Vagina (tissue), 2 donors: ENCODE measurements at regions not wholly inside any gene's neighbourhood (a gene's known extent, or its start where the extent isn't known, plus 50 kb on each side); places are given as distances from the start of the nearest gene placed in this dataset.

Source experiments
- POLR2A ChIP-seq, 2 donors: fragments of 450-650 bp; IDR thresholded peaks; one replicate each; pipeline ENCODE4 v1.6.1; 2017; ENCODE audit warnings: antibody characterized with exemption in 2 of 2, mild to moderate bottlenecking in 2 of 2, moderate library complexity in 2 of 2
- POLR2AphosphoS5 ChIP-seq, 2 donors: sonication (generic); formaldehyde crosslinking; IDR thresholded peaks; one replicate each; pipeline ENCODE4 v1.9.0; 2017; ENCODE audit warnings: antibody characterized with exemption in 2 of 2, mild to moderate bottlenecking in 2 of 2, low read depth in 1 of 2; ENCODE audit not compliant: insufficient read depth in 1 of 2
- TF ChIP-seq, protein P1 (sequence below), 3 experiments: fragments of 450-650 bp in 2 of 3; fragments of 200-600 bp in 1 of 3; sonication (generic) in 1 of 3; IDR thresholded peaks; one replicate each; pipeline ENCODE4 v1.5.1; 2017 to 2019; ENCODE audit warnings: antibody characterized with exemption in 3 of 3, mild to moderate bottlenecking in 2 of 3, moderate library complexity in 2 of 3

DNA sequence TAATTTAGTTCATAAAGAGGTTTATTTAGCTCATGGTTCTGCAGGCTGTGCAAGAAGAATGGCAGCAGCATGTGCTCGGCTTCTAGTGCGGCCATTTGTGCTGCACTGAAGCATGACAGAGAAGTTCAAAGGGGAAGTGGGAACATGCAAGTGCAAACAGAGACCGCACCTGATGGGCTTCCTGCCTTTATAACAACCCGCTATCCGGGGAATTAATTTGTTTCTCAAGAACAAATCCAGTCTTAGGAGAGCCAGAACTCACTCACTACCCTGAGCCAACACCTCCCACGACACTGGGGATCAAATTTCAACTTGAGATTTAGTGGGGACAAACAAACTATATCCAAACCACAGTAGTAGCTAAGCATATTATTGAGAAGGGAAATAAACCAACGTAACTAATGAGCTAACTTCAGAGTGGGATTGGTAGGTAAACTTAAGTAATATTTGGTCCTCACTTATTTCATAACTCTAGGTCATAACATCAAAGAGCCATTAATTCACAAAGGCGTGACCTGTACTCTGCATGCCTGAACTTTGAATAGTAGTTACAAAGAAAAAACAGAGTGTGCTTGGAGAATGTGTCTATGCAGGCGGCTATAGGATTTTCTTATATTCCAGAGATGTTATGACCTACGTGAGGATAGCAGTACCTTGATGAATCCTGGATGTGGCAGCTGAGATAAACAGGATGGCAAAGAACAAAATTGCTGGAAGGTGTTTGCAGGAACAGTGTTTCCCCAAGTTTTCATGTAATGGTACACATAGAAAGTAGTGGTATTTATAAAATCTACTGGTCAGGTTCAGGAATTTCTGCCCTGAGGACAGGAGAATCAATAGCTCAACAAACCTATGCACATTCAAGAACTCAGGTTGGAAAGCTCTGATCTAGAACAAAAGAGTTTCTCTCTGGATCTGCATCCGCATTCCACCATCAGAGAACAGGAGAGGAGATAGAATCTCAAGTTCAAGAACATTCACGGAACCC lies 845.9 kb upstream of the ID2 start:
- TF ChIP-seq, protein P1, sequence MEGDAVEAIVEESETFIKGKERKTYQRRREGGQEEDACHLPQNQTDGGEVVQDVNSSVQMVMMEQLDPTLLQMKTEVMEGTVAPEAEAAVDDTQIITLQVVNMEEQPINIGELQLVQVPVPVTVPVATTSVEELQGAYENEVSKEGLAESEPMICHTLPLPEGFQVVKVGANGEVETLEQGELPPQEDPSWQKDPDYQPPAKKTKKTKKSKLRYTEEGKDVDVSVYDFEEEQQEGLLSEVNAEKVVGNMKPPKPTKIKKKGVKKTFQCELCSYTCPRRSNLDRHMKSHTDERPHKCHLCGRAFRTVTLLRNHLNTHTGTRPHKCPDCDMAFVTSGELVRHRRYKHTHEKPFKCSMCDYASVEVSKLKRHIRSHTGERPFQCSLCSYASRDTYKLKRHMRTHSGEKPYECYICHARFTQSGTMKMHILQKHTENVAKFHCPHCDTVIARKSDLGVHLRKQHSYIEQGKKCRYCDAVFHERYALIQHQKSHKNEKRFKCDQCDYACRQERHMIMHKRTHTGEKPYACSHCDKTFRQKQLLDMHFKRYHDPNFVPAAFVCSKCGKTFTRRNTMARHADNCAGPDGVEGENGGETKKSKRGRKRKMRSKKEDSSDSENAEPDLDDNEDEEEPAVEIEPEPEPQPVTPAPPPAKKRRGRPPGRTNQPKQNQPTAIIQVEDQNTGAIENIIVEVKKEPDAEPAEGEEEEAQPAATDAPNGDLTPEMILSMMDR (IDR thresholded peaks at IDR 0.05) = no peak
- TF ChIP-seq POLR2A (IDR thresholded peaks at IDR 0.05) (no peak), POLR2AphosphoS5 (IDR thresholded peaks at IDR 0.05; ENCODE audit: insufficient read depth in 1 of 2, low read depth in 1 of 2) (no peak)
